ENCODE measurements at regions not wholly inside any gene's neighbourhood (a gene's known extent, or its start where the extent isn't known, plus 50 kb on each side); places are given as distances from the start of the nearest gene placed in this dataset.

GRCh38 chr22:27151407-27151806 is 494.0 kb downstream of the MIAT start:
- TF ChIP-seq CTCF (IDR thresholded peaks at IDR 0.05 in 4 of 5, conservative IDR thresholded peaks at IDR 0.05 in 1 of 5) (no peak), POLR2A (IDR thresholded peaks at IDR 0.05) (no peak)
- in situ Hi-C loops (cut with MboI; ENCODE audit: low sequenced_read_pairs in 4 of 4): no loop called here
- no peak for ATAC-seq

GRCh38 chr22:27152033-27152432 is 494.6 kb downstream of the MIAT start:
- peaks cover 0 to 6% (median 0%) of the 10 kb centered on the region in 3 donors for H3K9me3 ChIP-seq
- no peak for DNase-seq
- no peak overlapping the region for H3K27ac ChIP-seq
- in situ Hi-C loops (cut with MboI; ENCODE audit: low sequenced_read_pairs in 4 of 4) (no loop called here), intact Hi-C loops (cut with DNase I; ENCODE audit: low total_unique reads) (no loop called here)
- H3K36me3 ChIP-seq: no peaks in the 10 kb centered on the region
- ATAC-seq: no peak
- no peak for TF ChIP-seq CTCF (IDR thresholded peaks at IDR 0.05 in 4 of 5, conservative IDR thresholded peaks at IDR 0.05 in 1 of 5)
- no peak overlapping the region for H3K4me3 ChIP-seq
- H3K4me1 ChIP-seq: no peaks in the 10 kb centered on the region
- peaks cover 0 to 27% (median 22%) of the 10 kb centered on the region in 3 donors for H3K27me3 ChIP-seq

More at GRCh38 chr22:27151407-27151806, 494.0 kb downstream of the MIAT start:
- no peaks in the 10 kb centered on the region for H3K4me1 ChIP-seq
- peaks cover 0 to 6% (median 0%) of the 10 kb centered on the region in 3 donors for H3K9me3 ChIP-seq
- DNase-seq: no peak
- no peak overlapping the region for H3K4me3 ChIP-seq
- peaks cover 0 to 27% (median 22%) of the 10 kb centered on the region in 3 donors for H3K27me3 ChIP-seq
- no peaks in the 10 kb centered on the region for H3K36me3 ChIP-seq
- no peak overlapping the region for H3K27ac ChIP-seq
- intact Hi-C loops (cut with DNase I; ENCODE audit: low total_unique reads): no loop called here

GRCh38 chr22:27152883-27153282 is 495.5 kb downstream of the MIAT start:
- Histone ChIP-seq H3K27me3 (peaks cover 0 to 22% (median 22%) of the 10 kb centered on the region in 3 donors), H3K36me3 (no peaks in the 10 kb centered on the region), H3K4me3 (no peak overlapping the region), H3K27ac (no peak overlapping the region), H3K9me3 (peaks cover 0 to 6% (median 0%) of the 10 kb centered on the region in 3 donors), H3K4me1 (no peaks in the 10 kb centered on the region)
- ATAC-seq: no peak
- in situ Hi-C loops (cut with MboI; ENCODE audit: low sequenced_read_pairs in 4 of 4): no loop called here
- intact Hi-C loops (cut with DNase I; ENCODE audit: low total_unique reads): no loop called here
- DNase-seq: no peak
- TF ChIP-seq POLR2A (IDR thresholded peaks at IDR 0.05) (no peak), CTCF (IDR thresholded peaks at IDR 0.05 in 4 of 5, conservative IDR thresholded peaks at IDR 0.05 in 1 of 5) (no peak)

GRCh38 chr22:27153386-27153785 is 496.0 kb downstream of the MIAT start:
- TF ChIP-seq POLR2A (IDR thresholded peaks at IDR 0.05) (no peak), CTCF (IDR thresholded peaks at IDR 0.05 in 4 of 5, conservative IDR thresholded peaks at IDR 0.05 in 1 of 5) (no peak)

GRCh38 chr22:27154717-27155116 is 497.3 kb downstream of the MIAT start:
- no peak overlapping the region for H3K4me3 ChIP-seq
- H3K9me3 ChIP-seq: peaks cover 0 to 6% (median 0%) of the 10 kb centered on the region in 3 donors
- H3K27ac ChIP-seq: no peak overlapping the region
- DNase-seq (no peak), ATAC-seq (no peak)
- no peaks in the 10 kb centered on the region for H3K36me3 ChIP-seq
- H3K4me1 ChIP-seq: no peaks in the 10 kb centered on the region
- intact Hi-C loops (cut with DNase I; ENCODE audit: low total_unique reads) (no loop called here), in situ Hi-C loops (cut with MboI; ENCODE audit: low sequenced_read_pairs in 4 of 4) (no loop called here)
- peaks cover 4 to 13% (median 12%) of the 10 kb centered on the region in 3 donors for H3K27me3 ChIP-seq
- no peak for TF ChIP-seq POLR2A (IDR thresholded peaks at IDR 0.05)
- no peak for TF ChIP-seq CTCF (IDR thresholded peaks at IDR 0.05 in 4 of 5, conservative IDR thresholded peaks at IDR 0.05 in 1 of 5)

More at GRCh38 chr22:27153386-27153785, 496.0 kb downstream of the MIAT start:
- Histone ChIP-seq H3K4me1 (no peaks in the 10 kb centered on the region), H3K4me3 (no peak overlapping the region), H3K27ac (no peak overlapping the region), H3K27me3 (peaks cover 0 to 20% (median 19%) of the 10 kb centered on the region in 3 donors), H3K9me3 (peaks cover 0 to 6% (median 0%) of the 10 kb centered on the region in 3 donors), H3K36me3 (no peaks in the 10 kb centered on the region)
- DNase-seq (no peak), ATAC-seq (no peak)
- in situ Hi-C loops (cut with MboI; ENCODE audit: low sequenced_read_pairs in 4 of 4): no loop called here
- intact Hi-C loops (cut with DNase I; ENCODE audit: low total_unique reads): no loop called here

All from gastrocnemius medialis (tissue), 4 donors.